Lung (tissue), 11 donors: ENCODE measurements at regions not wholly inside any gene's neighbourhood (a gene's known extent, or its start where the extent isn't known, plus 50 kb on each side); places are given as distances from the start of the nearest gene placed in this dataset.

Source experiments
- ATAC-seq: fragments of 200-7000 bp; cut with Tn5 transposase; one replicate; pipeline ENCODE4 v1.9.1; 2020; ENCODE audit warnings: moderate number of reproducible peaks; ENCODE audit not compliant: insufficient read depth, low FRiP score
- DNase-seq, 3 donors: peaks; one replicate each; pipeline ENCODE4 v3.0.0-alpha.2; 2013 to 2017
- H3K27ac ChIP-seq, 2 donors: one replicate each; pipeline ENCODE4 v1.5.1; 2013; ENCODE audit warnings: mild to moderate bottlenecking in 2 of 2, moderate library complexity in 2 of 2, control low read depth in 1 of 2, inconsistent platforms in 1 of 2, low read depth in 1 of 2, low read length in 1 of 2
- H3K27me3 ChIP-seq, 3 donors: one replicate each; pipeline ENCODE4 v1.5.1; 2013; ENCODE audit warnings: low read length in 2 of 3; ENCODE audit not compliant: control insufficient read depth in 3 of 3, insufficient read depth in 3 of 3
- H3K36me3 ChIP-seq, 4 donors: one replicate each; pipeline ENCODE4 v1.5.1; 2013; ENCODE audit warnings: low read length in 4 of 4, mild to moderate bottlenecking in 1 of 4, moderate library complexity in 1 of 4; ENCODE audit not compliant: control insufficient read depth in 4 of 4, insufficient read depth in 4 of 4
- H3K4me1 ChIP-seq, 5 donors: one replicate each; pipeline ENCODE4 v1.5.1; 2013; ENCODE audit warnings: low read length in 5 of 5, mild to moderate bottlenecking in 2 of 5, moderate library complexity in 1 of 5; ENCODE audit not compliant: control insufficient read depth in 5 of 5, insufficient read depth in 5 of 5
- H3K4me3 ChIP-seq: one replicate; pipeline ENCODE4 v1.5.1; 2013; ENCODE audit warnings: mild to moderate bottlenecking, control low read depth, moderate library complexity
- H3K9ac ChIP-seq, 2 donors: one replicate each; pipeline ENCODE4 v1.5.1; 2013; ENCODE audit warnings: low read length in 2 of 2, control low read depth in 1 of 2; ENCODE audit not compliant: insufficient read depth in 1 of 2
- H3K9me3 ChIP-seq, 4 donors: one replicate each; pipeline ENCODE4 v1.5.1; 2013; ENCODE audit warnings: low read length in 3 of 4, mild to moderate bottlenecking in 1 of 4, moderate library complexity in 1 of 4; ENCODE audit not compliant: control insufficient read depth in 4 of 4, insufficient read depth in 3 of 4
- CTCF ChIP-seq: IDR thresholded peaks from 2 replicates; pipeline ENCODE4 v1.5.1; 2012; ENCODE audit warnings: mild to moderate bottlenecking; ENCODE audit errors: control extremely low read depth, extremely low read depth
- WGBS, 2 donors: extraction: QIAGEN DNeasy Blood & Tissue Kit; methylation state at CpG; one replicate each; pipeline ENCODE4 v1.1.7; 2013; 5-methylcytosine and 5-hydroxymethylcytosine counted together
- donor health status: control.
- donor health status: control.
- donor health status: Bipolar disorder and iron deficiency.
- donor health status: healthy.
- donor health status: DM: yes; HTN: yes; CAD: no.

- Histone ChIP-seq H3K9me3 (no peaks in the 10 kb centered on the region), H3K27ac (no peak overlapping the region), H3K36me3 (no peaks in the 10 kb centered on the region), H3K4me3 (no peak overlapping the region), H3K27me3 (no peaks in the 10 kb centered on the region), H3K9ac (no peak overlapping the region), H3K4me1 (peaks cover 0 to 13% (median 0%) of the 10 kb centered on the region in 5 donors)
- DNase-seq (no peak), ATAC-seq (no peak)
- no peak for TF ChIP-seq CTCF
- WGBS, 2 donors, result 69 to 76% methylated on average over 3 of the region's 3 CpGs
Observed at GRCh38 chr14:38400751-38401150, 144.9 kb upstream of the CLEC14A start.

- H3K9me3 ChIP-seq, result no peaks in the 10 kb centered on the region
- no peak for ATAC-seq
- no peak overlapping the region for H3K27ac ChIP-seq
- H3K4me1 ChIP-seq, result peaks cover 0 to 2% (median 0%) of the 10 kb centered on the region in 5 donors
- WGBS, 2 donors, result 51 to 58% methylated on average over 2 of the region's 2 CpGs
- no peak for DNase-seq
- no peak for TF ChIP-seq CTCF
- no peaks in the 10 kb centered on the region for H3K36me3 ChIP-seq
- no peaks in the 10 kb centered on the region for H3K27me3 ChIP-seq
- no peak overlapping the region for H3K4me3 ChIP-seq
- H3K9ac ChIP-seq, result no peak overlapping the region
Observed at GRCh38 chr14:38399652-38400051, 143.8 kb upstream of the CLEC14A start.

- no peak for TF ChIP-seq CTCF
- no peak for DNase-seq
Observed at GRCh38 chr14:38394767-38395166, 138.9 kb upstream of the CLEC14A start.

GRCh38 chr14:38394064-38394463 lies 138.2 kb upstream of the CLEC14A start:
- H3K9me3 ChIP-seq, result no peaks in the 10 kb centered on the region
- H3K27me3 ChIP-seq, result no peaks in the 10 kb centered on the region
- no peak overlapping the region for H3K27ac ChIP-seq
- DNase-seq (no peak), ATAC-seq (no peak)
- TF ChIP-seq CTCF, result no peak
- no peak overlapping the region for H3K4me3 ChIP-seq
- no peaks in the 10 kb centered on the region for H3K36me3 ChIP-seq
- H3K9ac ChIP-seq, result no peak overlapping the region
- H3K4me1 ChIP-seq, result peaks cover 0 to 4% (median 0%) of the 10 kb centered on the region in 5 donors
- WGBS, 2 donors, result 85 to 86% methylated on average over 2 of the region's 2 CpGs

More at GRCh38 chr14:38394767-38395166, 138.9 kb upstream of the CLEC14A start:
- H3K36me3 ChIP-seq, result no peaks in the 10 kb centered on the region
- no peaks in the 10 kb centered on the region for H3K27me3 ChIP-seq
- H3K4me1 ChIP-seq, result peaks cover 0 to 3% (median 0%) of the 10 kb centered on the region in 5 donors
- no peaks in the 10 kb centered on the region for H3K9me3 ChIP-seq
- H3K4me3 ChIP-seq, result no peak overlapping the region
- no peak overlapping the region for H3K27ac ChIP-seq
- no peak overlapping the region for H3K9ac ChIP-seq
- no peak for ATAC-seq
